Right lobe of liver (tissue), 6 donors: ENCODE measurements at regions not wholly inside any gene's neighbourhood (a gene's known extent, or its start where the extent isn't known, plus 50 kb on each side); places are given as distances from the start of the nearest gene placed in this dataset.

Source experiments
- ATAC-seq, 4 donors: fragments of 200-7000 bp; cut with Tn5 transposase; one replicate each; pipeline ENCODE4 v1.9.1; 2020; ENCODE audit warnings: mild to moderate bottlenecking in 4 of 4, moderate library complexity in 4 of 4
- DNase-seq, 3 donors: peaks; one replicate each; pipeline ENCODE4 v3.0.0-alpha.2; 2020
- H3K27ac ChIP-seq, 3 donors: fragments of 200-600 bp; one replicate each; pipeline ENCODE4 v1.8.0; 2022
- H3K27me3 ChIP-seq, 2 donors: fragments of 200-600 bp; one replicate each; pipeline ENCODE4 v1.8.0; 2022
- H3K36me3 ChIP-seq, 4 donors: fragments of 200-600 bp; sonication (generic) in 1 of 4; one replicate each; pipeline versions ENCODE4 v1.5.1 to v1.8.0; 2017 to 2022; ENCODE audit warnings: control low read depth in 1 of 4
- H3K4me1 ChIP-seq, 4 donors: fragments of 200-600 bp; sonication (generic) in 1 of 4; one replicate each; pipeline versions ENCODE4 v1.5.1 to v1.8.0; 2017 to 2022; ENCODE audit warnings: control low read depth in 1 of 4
- H3K4me3 ChIP-seq, 3 donors: fragments of 200-600 bp; one replicate each; pipeline ENCODE4 v1.8.0; 2022
- H3K9me3 ChIP-seq, 4 donors: fragments of 200-600 bp; sonication (generic) in 1 of 4; one replicate each; pipeline versions ENCODE4 v1.5.1 to v1.8.0; 2017 to 2022; ENCODE audit warnings: control low read depth in 1 of 4
- POLR2A ChIP-seq: fragments of 450-650 bp; IDR thresholded peaks from one replicate; pipeline ENCODE4 v1.6.1; 2017; ENCODE audit warnings: antibody characterized with exemption, mild to moderate bottlenecking
- WGBS: methylation state at CpG from one replicate; pipeline ENCODE4 v1.1.6; 2018; ENCODE audit warnings: low coverage, low lambda C conversion rate; ENCODE audit not compliant: insufficient coverage; ENCODE audit errors: missing lambda C conversion rate; 5-methylcytosine and 5-hydroxymethylcytosine counted together
- intact Hi-C, 2 donors: fragments of 100-400 bp; cut with DNase I; formaldehyde crosslinking; loops; one replicate each; pipeline versions ENCODE4 v1.11.2 to v1.14.1; 2022
- TF ChIP-seq, protein P1 (sequence below), 4 donors: fragments of 200-600 bp in 3 of 4; fragments of 450-650 bp in 1 of 4; IDR thresholded peaks; one replicate each; pipeline versions ENCODE4 v1.5.1 to v1.8.0; 2016 to 2022; ENCODE audit warnings: antibody characterized with exemption in 4 of 4, mild to moderate bottlenecking in 2 of 4
- donor health status: DM: no; HTN: yes; CAD: no.
- donor health status: DM: no; HTN: no; CAD: no.
- donor health status: DM: no; HTN: no; CAD: no.
- donor health status: DM: no; HTN: yes; CAD: no.
- donor health status: DM: no; HTN: yes; CAD: no.

DNA sequence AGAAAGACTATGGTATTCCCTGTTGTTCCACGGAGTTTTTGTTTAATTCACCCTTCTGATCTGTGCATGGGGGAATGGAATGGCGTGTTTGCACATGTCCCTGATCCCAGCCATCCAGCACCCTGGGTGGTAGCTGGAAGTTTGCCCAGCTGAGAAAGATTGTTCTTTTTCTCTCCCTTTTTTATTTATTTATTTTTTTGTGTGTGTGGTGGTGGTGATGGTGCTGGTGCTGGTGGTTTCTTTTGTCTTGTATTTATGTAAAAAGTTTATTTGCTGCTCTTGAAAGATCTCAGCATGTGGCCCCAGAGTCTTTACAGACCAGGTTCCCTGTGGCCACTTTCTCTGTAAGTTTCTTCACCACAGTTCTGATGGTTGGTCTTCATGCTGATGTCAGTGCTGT is 372.6 kb downstream of the UTRN start:
- no peaks in the 10 kb centered on the region for H3K36me3 ChIP-seq
- H3K4me1 ChIP-seq: peaks cover 0 to 26% (median 0%) of the 10 kb centered on the region in 4 donors
- no peak for TF ChIP-seq POLR2A
- TF ChIP-seq, protein P1, sequence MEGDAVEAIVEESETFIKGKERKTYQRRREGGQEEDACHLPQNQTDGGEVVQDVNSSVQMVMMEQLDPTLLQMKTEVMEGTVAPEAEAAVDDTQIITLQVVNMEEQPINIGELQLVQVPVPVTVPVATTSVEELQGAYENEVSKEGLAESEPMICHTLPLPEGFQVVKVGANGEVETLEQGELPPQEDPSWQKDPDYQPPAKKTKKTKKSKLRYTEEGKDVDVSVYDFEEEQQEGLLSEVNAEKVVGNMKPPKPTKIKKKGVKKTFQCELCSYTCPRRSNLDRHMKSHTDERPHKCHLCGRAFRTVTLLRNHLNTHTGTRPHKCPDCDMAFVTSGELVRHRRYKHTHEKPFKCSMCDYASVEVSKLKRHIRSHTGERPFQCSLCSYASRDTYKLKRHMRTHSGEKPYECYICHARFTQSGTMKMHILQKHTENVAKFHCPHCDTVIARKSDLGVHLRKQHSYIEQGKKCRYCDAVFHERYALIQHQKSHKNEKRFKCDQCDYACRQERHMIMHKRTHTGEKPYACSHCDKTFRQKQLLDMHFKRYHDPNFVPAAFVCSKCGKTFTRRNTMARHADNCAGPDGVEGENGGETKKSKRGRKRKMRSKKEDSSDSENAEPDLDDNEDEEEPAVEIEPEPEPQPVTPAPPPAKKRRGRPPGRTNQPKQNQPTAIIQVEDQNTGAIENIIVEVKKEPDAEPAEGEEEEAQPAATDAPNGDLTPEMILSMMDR (IDR thresholded peaks at IDR 0.05): no peak
- no peak overlapping the region for H3K4me3 ChIP-seq
- no peak for ATAC-seq
- no peaks in the 10 kb centered on the region for H3K9me3 ChIP-seq
- no peak overlapping the region for H3K27ac ChIP-seq
- WGBS: 78% methylated on average over 1 of the region's 2 CpGs
- no peak for DNase-seq
- H3K27me3 ChIP-seq: no peaks in the 10 kb centered on the region
- intact Hi-C loops: no loop called here

DNA sequence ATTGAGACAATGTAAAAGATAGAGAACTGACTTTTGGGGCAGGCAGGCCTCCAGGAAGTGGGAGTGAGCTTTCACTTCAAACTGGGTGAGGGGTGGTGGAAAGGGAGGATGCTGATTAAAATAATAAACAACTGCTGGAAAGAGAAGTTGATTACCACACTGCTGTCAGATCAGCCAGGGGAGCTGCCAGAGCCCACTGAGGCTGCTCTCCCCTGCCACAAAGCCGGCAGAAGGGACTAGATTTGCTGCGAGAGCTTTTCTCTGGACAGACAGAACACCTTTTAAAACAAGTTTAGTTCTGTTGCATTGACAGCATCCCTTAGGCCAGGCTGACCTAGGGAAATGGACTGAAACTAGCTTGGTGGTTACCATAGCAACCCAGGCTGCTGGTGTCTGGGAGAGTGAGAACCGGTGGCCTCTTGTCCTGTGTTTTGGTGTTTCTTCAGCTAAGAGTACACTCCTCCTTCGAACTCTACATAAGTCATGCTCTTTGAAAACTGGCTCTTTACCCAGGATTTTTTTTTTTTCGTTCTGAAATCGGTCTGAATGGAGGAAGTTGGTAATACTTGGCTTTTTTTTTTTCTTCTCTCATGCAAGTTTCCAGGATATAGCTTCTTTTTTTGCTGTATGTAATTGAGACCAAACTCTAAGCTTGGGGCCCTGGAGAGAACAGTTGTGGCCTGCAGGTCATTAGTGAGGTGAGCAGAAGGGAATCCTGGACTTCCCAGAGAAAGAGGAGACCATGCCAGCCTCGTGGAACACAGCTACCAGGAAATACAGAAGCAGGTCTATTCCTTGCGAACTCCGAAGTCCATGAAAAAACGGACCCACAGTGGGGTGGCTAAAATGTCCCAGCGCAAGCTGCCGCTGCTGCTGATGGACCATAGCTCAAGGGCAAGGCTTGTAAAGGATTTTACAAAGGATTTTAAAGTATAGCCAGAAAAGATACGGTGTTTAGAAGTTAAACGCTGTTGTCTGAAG is 374.4 kb downstream of the UTRN start:
- no peaks in the 10 kb centered on the region for H3K9me3 ChIP-seq
- H3K4me1 ChIP-seq: peaks cover 0 to 36% (median 0%) of the 10 kb centered on the region in 4 donors
- DNase-seq: no peak
- TF ChIP-seq, protein P1 (IDR thresholded peaks at IDR 0.05): no peak
- no peak for TF ChIP-seq POLR2A
- 50% methylated on average over 14 of the region's 14 CpGs for WGBS
- peak overlapping the region in 2 of 3 donors; percentile 17 to 35 for H3K27ac ChIP-seq
- H3K4me3 ChIP-seq: no peak overlapping the region
- intact Hi-C loops: no loop called here
- ATAC-seq: peak; percentile 46 to 65 (median 60)
- no peaks in the 10 kb centered on the region for H3K27me3 ChIP-seq
- no peaks in the 10 kb centered on the region for H3K36me3 ChIP-seq

DNA sequence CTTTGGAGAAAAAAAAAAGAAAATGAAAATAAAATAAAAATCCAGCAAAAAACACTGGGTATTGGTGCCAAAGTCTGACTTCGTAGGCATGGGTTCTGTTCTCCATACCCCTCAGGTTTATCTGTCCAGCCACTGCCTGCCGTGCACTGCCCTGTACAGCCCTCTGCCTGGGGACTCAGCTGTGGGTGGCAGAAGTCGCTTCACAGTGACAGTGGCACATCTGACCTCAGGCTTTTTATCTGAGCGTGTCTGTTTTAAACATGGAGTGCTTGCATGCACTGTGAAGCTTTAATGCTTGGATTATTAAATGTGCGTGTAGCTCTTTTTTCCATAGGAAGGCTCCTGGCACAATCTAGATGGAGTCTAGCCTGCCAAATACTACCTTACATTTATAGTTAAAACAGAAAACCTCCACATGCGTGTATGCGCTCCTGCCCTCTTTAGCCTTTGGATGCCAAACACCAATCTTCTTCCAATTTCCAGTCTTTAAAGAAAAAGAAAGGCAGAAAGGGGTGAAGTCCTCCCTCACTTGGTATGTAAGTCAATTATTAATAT is 375.5 kb downstream of the UTRN start:
- no peaks in the 10 kb centered on the region for H3K36me3 ChIP-seq
- ATAC-seq: peak; percentile 53 to 80 (median 66)
- peak overlapping the region in 1 of 3 donors; percentile 10 for H3K4me3 ChIP-seq
- intact Hi-C loops: no loop called here
- H3K27ac ChIP-seq: peak overlapping the region; percentile 2 to 17 (median 2)
- H3K27me3 ChIP-seq: no peaks in the 10 kb centered on the region
- TF ChIP-seq, protein P1 (IDR thresholded peaks at IDR 0.05): no peak
- TF ChIP-seq POLR2A: no peak
- H3K9me3 ChIP-seq: no peaks in the 10 kb centered on the region
- WGBS: 39% methylated on average over 7 of the region's 7 CpGs
- DNase-seq: peak in 1 of 3 donors; percentile 42
- peaks cover 0 to 44% (median 1%) of the 10 kb centered on the region in 4 donors for H3K4me1 ChIP-seq

DNA sequence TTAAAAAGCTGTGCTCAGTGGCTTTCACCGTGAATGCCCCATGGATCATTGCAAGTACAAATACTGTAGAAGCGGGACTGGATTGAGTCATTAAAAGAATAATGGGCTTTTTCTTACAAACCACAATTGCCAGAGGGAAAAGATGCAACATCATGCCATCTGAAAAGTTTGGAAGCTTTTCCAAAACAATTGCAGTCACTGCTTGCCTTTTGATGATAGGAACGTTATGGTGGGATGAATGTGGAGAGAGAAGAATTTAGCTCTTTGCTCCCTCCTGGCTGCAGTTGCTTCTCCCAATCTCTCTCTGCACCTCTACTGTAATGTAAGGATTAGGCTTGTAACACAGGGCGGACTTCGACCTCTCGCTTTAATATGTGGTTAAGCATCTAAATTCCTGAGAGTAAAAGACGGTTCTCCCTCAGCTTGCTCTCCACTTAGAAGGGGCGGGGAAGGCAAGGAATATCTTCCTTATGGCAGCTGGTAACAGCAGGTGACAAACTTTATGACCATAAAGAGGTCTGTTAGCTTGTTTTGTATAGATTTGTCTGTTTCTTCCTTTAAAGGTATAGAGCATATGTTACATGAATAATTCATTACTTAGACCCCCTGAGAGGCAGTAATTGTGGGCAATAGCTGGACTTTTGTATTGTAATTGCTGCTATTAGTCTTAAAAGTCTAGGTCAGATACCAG is 376.1 kb downstream of the UTRN start:
- Histone ChIP-seq H3K4me3 (peak overlapping the region in 1 of 3 donors; percentile 10), H3K27me3 (no peaks in the 10 kb centered on the region), H3K36me3 (no peaks in the 10 kb centered on the region), H3K27ac (peak overlapping the region in 2 of 3 donors; percentile 2), H3K9me3 (no peaks in the 10 kb centered on the region), H3K4me1 (peaks cover 0 to 51% (median 4%) of the 10 kb centered on the region in 4 donors)
- no peak for TF ChIP-seq POLR2A
- TF ChIP-seq, protein P1 (IDR thresholded peaks at IDR 0.05): no peak
- WGBS: 55% methylated on average over 8 of the region's 8 CpGs
- intact Hi-C loops: no loop called here
- DNase-seq (no peak), ATAC-seq (no peak)
